Retinal pigment epithelial cell (primary cell): ENCODE measurements at regions not wholly inside any gene's neighbourhood (a gene's known extent, or its start where the extent isn't known, plus 50 kb on each side); places are given as distances from the start of the nearest gene placed in this dataset.
A peak's percentile ranks its signal among the peaks of the same experiment; 100 is the strongest.
"Not testable (repeated sequence)": the region's sequence is repeated elsewhere in the genome, so short reads cannot be mapped to it uniquely, and the experiment has no call there.

ENCODE experiments used
- DNase-seq: peaks from one replicate; pipeline ENCODE4 v3.0.0-alpha.2; 2010; ENCODE audit warnings: low read depth
- H3K4me3 ChIP-seq: 2 replicates; pipeline ENCODE4 v1.5.1; 2011; ENCODE audit warnings: mild to moderate bottlenecking, low read length, control low read depth, moderate library complexity
- CTCF ChIP-seq: conservative IDR thresholded peaks from 2 replicates; pipeline ENCODE4 v1.5.1; 2011; ENCODE audit warnings: low read depth, low read length, control low read depth, inconsistent platforms

DNA sequence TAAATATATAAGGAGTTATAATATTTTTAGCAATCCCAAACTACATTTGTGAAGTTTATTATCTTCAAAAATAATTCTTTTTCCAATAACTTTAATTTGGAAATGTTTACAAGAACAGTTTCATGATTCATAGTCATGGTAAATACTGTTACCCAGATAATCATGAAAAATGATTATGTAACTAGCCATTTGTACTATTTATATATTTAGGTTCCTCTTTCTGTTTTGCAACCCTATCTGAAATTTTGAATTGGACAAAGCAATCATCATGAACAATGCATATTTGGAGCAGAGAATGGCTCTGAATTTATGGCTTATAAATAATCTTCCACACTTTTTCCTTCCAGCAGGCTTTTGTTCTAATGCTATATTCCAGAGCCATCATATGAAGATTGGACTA, 499.7 kb downstream of the SLCO4C1 start:
- no peak overlapping the region for H3K4me3 ChIP-seq
- no peak for TF ChIP-seq CTCF
- DNase-seq: no peak

- H3K4me3 ChIP-seq: no peak overlapping the region
- no peak for TF ChIP-seq CTCF
- DNase-seq: no peak
Measured at GRCh38 chr5:101788797-101789196, 507.3 kb downstream of the SLCO4C1 start.

- H3K4me3 ChIP-seq: no peak overlapping the region
- no peak for TF ChIP-seq CTCF
- no peak for DNase-seq
Measured at GRCh38 chr5:101785090-101785489, 511.0 kb downstream of the SLCO4C1 start.

GRCh38 chr5:101783241-101784013, 512.7 kb downstream of the SLCO4C1 start:
- peak overlapping the region; percentile 51 for H3K4me3 ChIP-seq
- TF ChIP-seq CTCF: no peak
- DNase-seq: no peak

DNA sequence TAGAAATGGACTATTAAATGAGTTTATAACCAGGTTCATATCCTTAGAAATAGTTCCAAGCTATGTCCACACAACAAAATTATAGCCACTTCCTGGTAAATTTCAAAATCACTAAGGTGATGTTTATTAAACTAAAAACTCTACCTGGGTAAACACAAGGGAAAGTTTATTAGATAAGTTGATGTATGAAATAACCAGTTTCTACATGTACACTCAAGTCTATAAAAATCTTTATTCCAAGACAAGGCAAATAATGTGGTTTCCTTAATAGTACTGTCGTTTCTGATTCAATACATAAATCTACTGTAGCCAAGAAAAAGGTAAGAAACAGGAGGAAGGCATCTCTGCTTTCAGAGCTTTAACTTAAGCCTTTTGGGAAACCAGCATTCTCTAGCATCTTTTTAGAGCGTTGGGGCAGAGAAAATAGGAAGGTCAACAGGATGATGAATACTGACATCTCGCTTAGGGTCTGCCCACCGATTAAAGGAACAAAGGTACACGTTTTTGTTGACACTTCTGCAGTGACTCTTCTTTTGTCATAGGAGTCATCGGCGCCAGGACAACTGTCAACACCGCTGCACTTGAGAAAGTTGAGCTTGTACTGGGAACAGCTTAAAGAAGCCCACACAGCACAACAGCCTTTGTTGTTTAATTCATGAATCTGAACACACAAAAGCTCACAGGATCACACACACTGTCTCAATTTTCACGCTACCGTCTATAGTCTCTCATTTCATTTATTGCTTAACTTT, 513.6 kb downstream of the SLCO4C1 start:
- TF ChIP-seq CTCF: no peak
- no peak for DNase-seq
- H3K4me3 ChIP-seq: no peak overlapping the region

DNA sequence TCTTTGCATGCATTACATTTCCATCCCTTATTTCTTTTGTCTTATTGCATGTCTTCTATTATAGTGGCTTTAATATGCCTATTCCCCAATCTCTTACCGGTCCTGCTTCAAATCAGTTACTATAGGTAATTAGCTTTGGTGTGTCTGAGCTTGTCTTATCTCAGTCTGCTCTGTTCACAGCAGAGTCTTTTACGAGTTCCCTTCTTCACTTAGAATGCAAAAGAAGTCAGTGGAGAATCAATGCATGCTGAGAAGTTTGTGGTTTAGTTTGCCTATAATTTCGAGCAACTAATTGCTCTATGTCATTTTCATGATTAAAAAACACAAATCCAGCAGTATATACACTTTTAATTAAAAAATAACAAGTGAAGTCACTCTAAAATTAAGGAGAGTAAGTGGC, 545.0 kb downstream of the SLCO4C1 start:
- DNase-seq: no peak
- H3K4me3 ChIP-seq: no peak overlapping the region
- TF ChIP-seq CTCF: no peak

DNA sequence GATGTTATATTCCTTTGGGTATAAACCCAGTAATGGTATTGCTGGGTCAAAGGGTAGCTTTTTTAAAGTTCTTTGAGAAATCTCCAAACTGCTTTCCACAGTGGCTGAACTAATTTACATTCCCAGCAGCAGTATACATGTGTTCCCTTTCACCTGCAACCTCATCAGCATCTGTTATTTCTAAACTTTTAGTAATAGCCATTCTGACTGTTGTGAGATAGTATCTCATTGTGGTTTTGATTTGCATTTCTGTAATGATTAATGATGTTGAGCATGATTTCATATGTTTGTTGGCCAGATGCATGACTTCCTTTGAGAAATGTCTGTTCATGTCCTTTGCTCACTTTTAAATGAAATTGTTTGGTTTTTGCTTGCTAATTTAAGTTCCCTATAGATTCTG, 553.1 kb downstream of the SLCO4C1 start:
- DNase-seq, H3K4me3 ChIP-seq: not testable (repeated sequence)
